ENCODE measurements at regions not wholly inside any gene's neighbourhood (a gene's known extent, or its start where the extent isn't known, plus 50 kb on each side); places are given as distances from the start of the nearest gene placed in this dataset.

- no peak for TF ChIP-seq POLR2AphosphoS5 (IDR thresholded peaks at IDR 0.05)
- no peak for TF ChIP-seq POLR2A (IDR thresholded peaks at IDR 0.05)
- TF ChIP-seq, protein P1, sequence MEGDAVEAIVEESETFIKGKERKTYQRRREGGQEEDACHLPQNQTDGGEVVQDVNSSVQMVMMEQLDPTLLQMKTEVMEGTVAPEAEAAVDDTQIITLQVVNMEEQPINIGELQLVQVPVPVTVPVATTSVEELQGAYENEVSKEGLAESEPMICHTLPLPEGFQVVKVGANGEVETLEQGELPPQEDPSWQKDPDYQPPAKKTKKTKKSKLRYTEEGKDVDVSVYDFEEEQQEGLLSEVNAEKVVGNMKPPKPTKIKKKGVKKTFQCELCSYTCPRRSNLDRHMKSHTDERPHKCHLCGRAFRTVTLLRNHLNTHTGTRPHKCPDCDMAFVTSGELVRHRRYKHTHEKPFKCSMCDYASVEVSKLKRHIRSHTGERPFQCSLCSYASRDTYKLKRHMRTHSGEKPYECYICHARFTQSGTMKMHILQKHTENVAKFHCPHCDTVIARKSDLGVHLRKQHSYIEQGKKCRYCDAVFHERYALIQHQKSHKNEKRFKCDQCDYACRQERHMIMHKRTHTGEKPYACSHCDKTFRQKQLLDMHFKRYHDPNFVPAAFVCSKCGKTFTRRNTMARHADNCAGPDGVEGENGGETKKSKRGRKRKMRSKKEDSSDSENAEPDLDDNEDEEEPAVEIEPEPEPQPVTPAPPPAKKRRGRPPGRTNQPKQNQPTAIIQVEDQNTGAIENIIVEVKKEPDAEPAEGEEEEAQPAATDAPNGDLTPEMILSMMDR (IDR thresholded peaks at IDR 0.05) = no peak
- H3K4me3 ChIP-seq = no peak overlapping the region
These were observed 72.9 kb downstream of the SEC61B start for GRCh38 chr9:99294850-99295461.

DNA sequence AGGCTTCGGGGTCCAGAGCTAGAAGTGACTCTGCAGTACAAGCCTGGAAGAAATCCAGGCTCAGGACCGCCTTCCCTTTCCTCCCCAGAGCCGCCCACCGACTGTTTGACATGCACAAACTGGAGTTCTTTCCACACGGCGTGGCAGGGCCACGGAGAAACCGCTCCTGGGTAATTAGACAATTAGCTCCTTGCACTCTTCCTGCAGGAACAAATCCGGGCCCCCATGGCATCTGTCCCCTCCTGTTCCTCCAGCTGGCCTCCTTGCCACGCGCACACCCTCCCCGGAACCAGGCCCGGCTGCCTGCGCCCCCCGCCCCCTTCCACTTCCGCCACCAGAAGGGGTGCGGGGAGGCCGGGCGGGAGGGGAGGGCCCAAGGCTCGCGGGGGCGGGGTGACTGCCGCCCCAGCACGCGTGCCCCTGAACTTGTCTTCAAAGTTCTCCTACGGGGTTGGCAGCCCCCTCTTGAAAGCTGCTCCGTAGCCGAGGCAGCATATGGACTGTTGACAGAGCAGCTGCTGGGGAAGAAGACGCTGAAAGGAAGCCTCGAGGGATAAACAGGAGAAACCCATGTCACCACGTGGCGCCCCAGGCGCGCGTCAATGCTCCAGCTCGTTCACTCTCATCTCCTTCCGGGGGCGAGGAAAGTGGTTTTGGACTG, 74.3 kb downstream of the SEC61B start:
- Histone ChIP-seq H3K27ac (no peak overlapping the region), H3K27me3 (replicated peaks; ENCODE audit: insufficient read depth) (no peaks in the 10 kb centered on the region), H3K9me3 (no peaks in the 10 kb centered on the region), H3K4me1 (replicated peaks) (no peaks in the 10 kb centered on the region), H3K4me3 (no peak overlapping the region), H3K36me3 (no peaks in the 10 kb centered on the region)
- WGBS = 54% methylated on average over 37 of the region's 38 CpGs
- no peak for DNase-seq (ENCODE audit: low spot score)
- no peak for TF ChIP-seq POLR2A (IDR thresholded peaks at IDR 0.05)
- no peak for TF ChIP-seq POLR2AphosphoS5 (IDR thresholded peaks at IDR 0.05)
- TF ChIP-seq, protein P1 (IDR thresholded peaks at IDR 0.05) = no peak
- intact Hi-C loops (cut with DNase I) = no loop called here

More at GRCh38 chr9:99294850-99295461, 72.9 kb downstream of the SEC61B start:
- intact Hi-C loops (cut with DNase I) = no loop called here
- Histone ChIP-seq H3K9me3 (no peaks in the 10 kb centered on the region), H3K27me3 (replicated peaks; ENCODE audit: insufficient read depth) (no peaks in the 10 kb centered on the region), H3K4me1 (replicated peaks) (no peaks in the 10 kb centered on the region), H3K36me3 (no peaks in the 10 kb centered on the region), H3K27ac (no peak overlapping the region)
- WGBS = 64% methylated on average over 8 of the region's 8 CpGs
- no peak for DNase-seq (ENCODE audit: low spot score)

DNA sequence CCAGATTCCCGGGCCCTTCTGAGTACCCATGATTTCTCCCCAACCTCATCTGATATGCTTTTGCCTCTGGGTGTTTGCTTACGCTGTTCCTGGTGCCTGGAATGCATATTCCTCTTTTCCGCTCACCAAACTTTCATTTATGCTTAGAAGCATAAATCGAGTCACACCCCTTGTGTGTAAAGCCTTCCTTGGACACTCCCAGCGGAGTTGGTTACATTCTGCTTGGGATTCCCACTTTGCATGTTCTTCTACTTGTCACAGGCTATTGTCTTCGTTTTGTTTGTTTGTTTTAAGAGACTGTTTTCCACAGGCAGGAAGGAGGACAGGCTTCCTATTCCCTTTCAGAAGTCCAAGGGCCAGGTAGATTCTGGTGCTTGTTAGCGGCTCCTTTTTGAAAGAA, 76.5 kb downstream of the SEC61B start:
- no peaks in the 10 kb centered on the region for H3K36me3 ChIP-seq
- no peak overlapping the region for H3K4me3 ChIP-seq
- no peaks in the 10 kb centered on the region for H3K4me1 ChIP-seq (replicated peaks)
- no peak for DNase-seq (ENCODE audit: low spot score)
- no peaks in the 10 kb centered on the region for H3K9me3 ChIP-seq
- TF ChIP-seq POLR2A (IDR thresholded peaks at IDR 0.05) = no peak
- TF ChIP-seq, protein P1 (IDR thresholded peaks at IDR 0.05) = no peak
- no peak for TF ChIP-seq POLR2AphosphoS5 (IDR thresholded peaks at IDR 0.05)
- intact Hi-C loops (cut with DNase I) = no loop called here
- H3K27ac ChIP-seq = no peak overlapping the region
- WGBS = 71% methylated on average over 7 of the region's 7 CpGs
- H3K27me3 ChIP-seq (replicated peaks; ENCODE audit: insufficient read depth) = no peaks in the 10 kb centered on the region

GRCh38 chr9:99299211-99300102, 77.4 kb downstream of the SEC61B start:
- WGBS = 70% methylated on average over 4 of the region's 4 CpGs
- intact Hi-C loops (cut with DNase I) = no loop called here

More at GRCh38 chr9:99299211-99300102, 77.4 kb downstream of the SEC61B start:
- Histone ChIP-seq H3K36me3 (no peaks in the 10 kb centered on the region), H3K9me3 (no peaks in the 10 kb centered on the region), H3K27ac (no peak overlapping the region), H3K27me3 (replicated peaks; ENCODE audit: insufficient read depth) (no peaks in the 10 kb centered on the region), H3K4me1 (replicated peaks) (no peaks in the 10 kb centered on the region), H3K4me3 (no peak overlapping the region)
- TF ChIP-seq, protein P1 (IDR thresholded peaks at IDR 0.05) = peak in 1 of 4 experiments; percentile 5
- TF ChIP-seq POLR2A (IDR thresholded peaks at IDR 0.05) = no peak
- DNase-seq (ENCODE audit: low spot score) = no peak
